IPS-20b (cell line): ENCODE measurements at regions not wholly inside any gene's neighbourhood (a gene's known extent, or its start where the extent isn't known, plus 50 kb on each side); places are given as distances from the start of the nearest gene placed in this dataset.

ENCODE experiments used
- H3K27ac ChIP-seq: one replicate; pipeline ENCODE4 v1.5.1; 2013; ENCODE audit warnings: low read length
- H3K27me3 ChIP-seq: 2 replicates; pipeline ENCODE4 v1.6.1; 2013; ENCODE audit warnings: mild to moderate bottlenecking, low read length, inconsistent platforms; ENCODE audit not compliant: insufficient read depth
- H3K36me3 ChIP-seq: 2 replicates; pipeline ENCODE4 v1.6.1; 2013; ENCODE audit warnings: low read depth, mild to moderate bottlenecking, inconsistent platforms, low read length, moderate library complexity; ENCODE audit not compliant: insufficient read depth
- H3K4me1 ChIP-seq: 2 replicates; pipeline ENCODE4 v1.6.1; 2013; ENCODE audit warnings: mild to moderate bottlenecking, control low read depth, inconsistent platforms, low read length, moderate library complexity; ENCODE audit not compliant: insufficient read depth
- H3K4me3 ChIP-seq: 2 replicates; pipeline ENCODE4 v1.5.1; 2013; ENCODE audit warnings: mild to moderate bottlenecking, low read length, inconsistent platforms
- H3K9ac ChIP-seq: 2 replicates; pipeline ENCODE4 v1.6.1; 2013; ENCODE audit warnings: low read depth, mild to moderate bottlenecking, inconsistent platforms, low read length, moderate library complexity
- H3K9me3 ChIP-seq: 2 replicates; pipeline ENCODE4 v1.6.1; 2013; ENCODE audit warnings: mild to moderate bottlenecking, low read depth, low read length, inconsistent platforms; ENCODE audit not compliant: insufficient read depth

DNA sequence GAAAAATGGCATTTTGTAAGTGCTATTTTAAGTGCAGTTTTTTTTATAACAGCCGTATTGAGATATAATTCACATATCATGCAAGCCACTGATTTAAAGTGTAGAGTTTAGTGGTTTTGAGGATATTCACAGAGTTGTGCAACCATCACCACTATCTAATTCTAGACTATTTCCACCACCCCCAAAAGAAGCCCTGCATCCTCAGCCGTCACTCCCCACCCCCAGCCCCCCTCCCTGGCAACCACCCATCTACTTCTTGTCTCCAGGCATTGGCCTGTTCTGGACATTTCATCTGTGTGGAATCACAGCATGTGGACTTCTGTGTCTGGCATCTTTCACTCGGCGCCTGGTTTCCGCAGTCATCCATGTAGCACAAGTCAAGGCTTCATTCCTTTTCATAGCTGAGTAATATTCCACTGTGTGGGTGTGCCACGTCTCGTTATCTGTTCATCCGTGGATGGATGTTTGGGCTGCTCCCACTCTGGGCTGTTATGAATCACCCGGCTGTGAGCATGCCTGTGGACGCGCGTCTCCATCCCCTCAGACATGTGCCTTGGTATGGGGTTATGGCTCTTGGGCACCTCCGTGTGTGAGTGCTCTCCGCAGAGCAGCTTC, 138.4 kb upstream of the CIBAR2 start:
- H3K9me3 ChIP-seq, result no peaks in the 10 kb centered on the region

DNA sequence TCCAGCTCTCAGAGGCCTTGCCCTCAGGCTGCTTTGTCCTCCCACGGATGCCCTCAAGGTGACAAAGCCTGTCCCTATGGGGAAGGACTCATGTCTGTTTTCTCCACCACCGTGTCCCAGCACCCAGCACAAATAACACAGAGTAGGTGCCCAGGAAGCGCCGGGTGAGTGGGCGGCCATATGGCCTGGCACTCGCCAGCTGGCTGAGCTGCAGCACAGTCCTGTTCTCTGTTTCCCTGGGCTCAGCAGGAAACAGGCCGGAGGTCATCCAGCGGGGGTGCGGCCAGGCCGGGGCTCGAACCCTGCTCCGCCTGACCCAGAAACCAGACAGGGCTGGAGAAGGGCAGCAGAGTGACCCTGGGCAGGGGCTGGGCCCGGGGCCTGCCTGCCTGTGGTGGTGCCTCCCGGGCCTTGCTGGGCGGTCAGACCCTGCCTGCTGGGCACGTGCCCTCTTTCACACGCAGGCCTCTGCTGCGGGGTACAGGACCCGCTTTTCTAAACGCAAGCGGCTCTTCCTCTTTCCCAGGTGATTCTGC, 139.0 kb upstream of the CIBAR2 start:
- Histone ChIP-seq H3K27me3 (no peaks in the 10 kb centered on the region), H3K9ac (no peak overlapping the region), H3K4me3 (no peak overlapping the region), H3K9me3 (no peaks in the 10 kb centered on the region), H3K27ac (no peak overlapping the region), H3K36me3 (no peaks in the 10 kb centered on the region), H3K4me1 (no peaks in the 10 kb centered on the region)

More for the DNA sequence above, 138.4 kb upstream of the CIBAR2 start:
- no peaks in the 10 kb centered on the region for H3K36me3 ChIP-seq
- H3K4me3 ChIP-seq, result no peak overlapping the region
- H3K4me1 ChIP-seq, result no peaks in the 10 kb centered on the region
- no peaks in the 10 kb centered on the region for H3K27me3 ChIP-seq
- no peak overlapping the region for H3K9ac ChIP-seq
- no peak overlapping the region for H3K27ac ChIP-seq

DNA sequence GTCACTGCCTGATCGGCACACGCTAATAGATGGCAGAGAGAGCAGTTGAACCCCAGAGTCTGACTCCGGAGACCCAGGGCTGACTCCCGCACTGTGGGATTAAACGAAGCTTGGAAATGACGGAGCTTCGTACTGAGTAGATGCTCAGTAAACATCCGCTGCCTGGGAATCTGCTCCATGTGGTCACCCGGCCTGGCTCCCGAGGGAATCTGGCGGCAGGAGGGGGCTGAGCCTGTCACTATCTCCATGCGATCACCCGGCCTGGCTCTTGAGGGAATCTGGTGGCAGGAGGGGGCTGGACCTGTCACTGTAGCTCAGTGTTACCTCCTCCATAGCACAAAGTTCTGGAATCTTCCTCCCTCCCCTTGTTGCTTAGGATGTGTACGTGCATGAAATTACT, 139.7 kb upstream of the CIBAR2 start:
- H3K9ac ChIP-seq, result no peak overlapping the region
- H3K4me1 ChIP-seq, result no peaks in the 10 kb centered on the region
- H3K27me3 ChIP-seq, result no peaks in the 10 kb centered on the region
- H3K27ac ChIP-seq, result no peak overlapping the region
- no peak overlapping the region for H3K4me3 ChIP-seq
- no peaks in the 10 kb centered on the region for H3K9me3 ChIP-seq
- H3K36me3 ChIP-seq, result no peaks in the 10 kb centered on the region

DNA sequence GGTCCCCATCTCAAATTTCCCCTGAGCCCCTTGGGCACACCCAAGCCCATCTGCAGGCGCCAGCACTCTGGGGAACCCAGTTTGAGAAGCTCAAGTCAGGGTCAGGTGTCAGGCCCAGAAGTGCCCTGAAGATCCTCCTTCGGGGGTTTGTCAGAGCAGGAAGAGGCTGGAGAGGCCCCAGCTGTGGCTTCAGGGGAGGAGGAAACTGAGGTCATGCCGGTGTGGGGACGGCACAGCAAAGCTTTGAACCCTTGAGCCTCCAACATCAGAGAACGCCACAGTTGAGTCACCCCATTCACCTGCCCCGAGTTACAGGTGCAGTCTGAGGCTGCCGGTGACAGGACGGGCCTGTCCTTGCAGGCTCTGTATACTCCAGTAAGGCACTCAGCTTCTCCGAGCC, 140.2 kb upstream of the CIBAR2 start:
- H3K9me3 ChIP-seq, result no peaks in the 10 kb centered on the region
- no peak overlapping the region for H3K4me3 ChIP-seq
- no peaks in the 10 kb centered on the region for H3K36me3 ChIP-seq
- no peaks in the 10 kb centered on the region for H3K4me1 ChIP-seq
- no peaks in the 10 kb centered on the region; the same call in 1 of the 2 replicates for H3K27me3 ChIP-seq
- no peak overlapping the region for H3K9ac ChIP-seq
- H3K27ac ChIP-seq, result no peak overlapping the region

DNA sequence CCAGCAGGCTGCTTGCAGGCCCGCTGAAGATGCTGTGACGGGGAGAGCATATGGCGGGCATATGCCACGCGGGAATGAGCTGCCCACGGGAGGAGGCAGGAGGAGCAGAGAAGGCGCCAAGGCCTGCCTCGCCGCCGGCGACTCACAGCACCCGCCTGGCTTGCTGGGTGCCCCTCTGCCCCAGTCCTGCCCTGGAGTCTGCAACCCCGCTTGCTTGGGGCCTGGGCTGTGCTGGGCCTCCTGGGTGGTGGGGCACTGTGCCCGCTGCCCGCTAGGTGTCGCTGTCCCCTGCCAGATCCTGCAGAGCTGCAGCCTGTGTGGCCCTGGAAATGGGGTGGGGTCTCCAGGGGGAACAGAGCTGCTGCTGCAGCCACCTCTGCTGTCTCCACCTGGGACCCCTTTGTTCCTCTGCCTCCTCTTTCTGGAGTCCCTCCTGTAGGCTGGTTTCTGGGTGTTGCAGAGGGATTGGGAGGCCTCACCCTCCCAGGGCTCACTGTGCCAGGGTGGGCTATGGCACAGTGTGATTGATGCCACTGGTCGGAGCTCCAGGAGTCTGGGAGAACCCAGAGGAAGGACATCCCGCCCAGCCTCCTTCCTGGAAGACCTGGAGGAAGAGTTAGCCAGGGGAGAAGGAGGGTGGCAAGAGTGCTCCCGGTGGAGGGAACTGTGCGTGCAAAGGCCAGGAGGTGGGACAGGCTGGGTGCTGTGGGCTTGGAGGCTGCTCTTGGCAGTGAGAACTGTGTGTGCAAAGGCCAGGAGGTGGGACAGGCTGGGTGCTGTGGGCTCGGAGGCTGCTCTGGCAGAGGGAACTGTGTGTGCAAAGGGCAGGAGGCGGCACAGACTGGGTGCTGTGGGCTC, 141.0 kb upstream of the CIBAR2 start:
- Histone ChIP-seq H3K36me3 (no peaks in the 10 kb centered on the region), H3K9me3 (no peaks in the 10 kb centered on the region), H3K27me3 (no peaks in the 10 kb centered on the region; the same call in 1 of the 2 replicates), H3K4me1 (peaks cover 1% of the 10 kb centered on the region; the same call in 1 of the 2 replicates), H3K27ac (no peak overlapping the region), H3K4me3 (no peak overlapping the region), H3K9ac (no peak overlapping the region)

DNA sequence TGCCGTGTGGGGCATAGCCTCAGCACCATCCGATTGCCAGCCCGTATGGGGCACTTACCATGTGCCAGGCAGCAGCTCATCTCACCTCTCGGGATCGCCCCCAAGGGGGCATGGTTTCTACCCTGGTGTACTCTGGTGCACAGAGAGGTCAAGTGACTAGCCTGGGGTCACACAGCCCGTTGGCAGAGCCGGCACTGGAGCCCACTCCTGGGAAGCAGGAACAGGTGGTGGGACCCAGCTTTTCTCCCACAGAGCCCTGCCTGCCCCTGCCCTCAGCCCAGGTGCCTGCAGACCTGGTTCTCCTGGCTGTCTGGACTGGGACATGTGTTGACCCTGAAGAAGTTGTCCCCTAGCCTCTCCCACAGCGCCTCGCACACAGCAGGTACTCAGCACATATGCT, 141.8 kb upstream of the CIBAR2 start:
- Histone ChIP-seq H3K27me3 (no peaks in the 10 kb centered on the region; the same call in 1 of the 2 replicates), H3K36me3 (no peaks in the 10 kb centered on the region), H3K4me3 (no peak overlapping the region), H3K9ac (no peak overlapping the region), H3K27ac (no peak overlapping the region), H3K4me1 (peaks cover 4% of the 10 kb centered on the region; the same call in 1 of the 2 replicates), H3K9me3 (no peaks in the 10 kb centered on the region)

DNA sequence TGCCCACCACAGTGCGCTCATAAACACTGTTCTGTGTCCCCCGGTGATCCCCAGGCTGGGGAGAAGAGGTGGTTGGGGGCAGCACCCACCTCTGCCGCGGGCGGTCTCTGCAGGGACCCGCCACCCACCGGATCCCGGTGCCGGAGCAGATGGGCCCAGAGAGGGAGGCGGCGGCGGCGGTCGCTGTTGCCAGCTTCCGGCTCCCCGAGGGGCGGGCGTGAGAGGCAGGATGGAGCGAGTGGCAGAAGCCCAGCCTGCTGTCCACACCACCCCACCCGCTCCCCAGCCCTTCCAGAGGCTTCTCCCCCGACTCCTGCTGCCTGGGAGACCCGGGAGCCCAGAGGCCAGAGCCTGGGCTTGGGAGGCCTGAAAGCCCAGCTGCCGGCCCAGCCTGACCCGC, 142.6 kb upstream of the CIBAR2 start:
- peaks cover 4% of the 10 kb centered on the region; the same call in 1 of the 2 replicates for H3K4me1 ChIP-seq
- H3K9ac ChIP-seq, result no peak overlapping the region
- no peak overlapping the region for H3K27ac ChIP-seq
- H3K27me3 ChIP-seq, result no peaks in the 10 kb centered on the region; the same call in 1 of the 2 replicates
- H3K4me3 ChIP-seq, result no peak overlapping the region
- H3K9me3 ChIP-seq, result no peaks in the 10 kb centered on the region
- no peaks in the 10 kb centered on the region for H3K36me3 ChIP-seq

DNA sequence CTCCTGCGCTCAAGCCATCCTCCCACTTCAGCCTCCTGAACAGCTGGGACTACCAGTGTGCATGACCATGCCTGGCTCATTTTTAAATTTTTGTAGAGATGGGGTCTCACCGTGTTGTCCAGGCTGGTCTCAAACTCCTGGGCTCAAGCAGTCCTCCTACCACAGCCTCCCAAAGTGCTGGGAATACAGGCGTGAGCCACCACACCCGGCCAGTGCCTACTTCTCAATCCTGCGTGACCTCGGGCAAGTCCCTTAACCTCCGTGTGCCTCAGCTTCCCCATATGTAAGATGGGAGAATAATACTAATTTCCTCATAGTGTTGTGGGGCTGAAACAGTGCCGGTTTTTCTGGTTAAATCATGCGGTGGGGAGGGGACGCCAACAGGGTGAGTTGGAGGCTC, 143.5 kb upstream of the CIBAR2 start:
- H3K4me3 ChIP-seq, result no peak overlapping the region
- no peaks in the 10 kb centered on the region for H3K36me3 ChIP-seq
- H3K9me3 ChIP-seq, result no peaks in the 10 kb centered on the region
- no peaks in the 10 kb centered on the region; the same call in 1 of the 2 replicates for H3K27me3 ChIP-seq
- H3K9ac ChIP-seq, result no peak overlapping the region
- H3K4me1 ChIP-seq, result peaks cover 4% of the 10 kb centered on the region; the same call in 1 of the 2 replicates
- H3K27ac ChIP-seq, result no peak overlapping the region

DNA sequence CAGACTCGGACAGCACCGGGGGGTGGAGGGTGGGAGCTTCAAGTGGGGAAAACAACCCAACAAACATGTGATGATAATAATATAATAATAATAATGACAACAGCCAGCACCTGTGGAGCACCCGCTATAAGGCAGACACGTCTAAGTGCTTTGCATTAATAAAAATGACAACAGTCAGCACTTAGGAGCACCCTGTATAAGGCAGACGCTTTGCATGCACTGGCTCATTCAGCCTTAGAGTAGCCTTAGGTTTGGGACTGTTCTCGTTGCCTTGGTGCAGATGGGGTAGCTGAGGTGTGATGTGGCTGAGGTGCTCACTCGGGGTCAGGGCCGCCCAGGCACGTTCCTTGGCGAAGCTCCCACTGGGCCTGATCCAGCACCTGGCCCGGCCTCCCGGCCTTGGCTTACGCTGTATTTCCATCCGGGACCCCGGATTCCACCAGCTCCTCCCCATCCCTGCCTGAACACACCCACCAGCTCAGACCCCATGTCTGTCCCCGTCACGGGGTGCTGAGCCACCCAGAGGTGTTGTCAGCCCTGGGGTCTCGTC, 144.0 kb upstream of the CIBAR2 start:
- no peak overlapping the region for H3K9ac ChIP-seq
- H3K9me3 ChIP-seq, result no peaks in the 10 kb centered on the region
- no peak overlapping the region for H3K4me3 ChIP-seq
- H3K4me1 ChIP-seq, result peaks cover 4% of the 10 kb centered on the region; the same call in 1 of the 2 replicates
- no peaks in the 10 kb centered on the region; the same call in 1 of the 2 replicates for H3K27me3 ChIP-seq
- no peaks in the 10 kb centered on the region for H3K36me3 ChIP-seq
- no peak overlapping the region for H3K27ac ChIP-seq

DNA sequence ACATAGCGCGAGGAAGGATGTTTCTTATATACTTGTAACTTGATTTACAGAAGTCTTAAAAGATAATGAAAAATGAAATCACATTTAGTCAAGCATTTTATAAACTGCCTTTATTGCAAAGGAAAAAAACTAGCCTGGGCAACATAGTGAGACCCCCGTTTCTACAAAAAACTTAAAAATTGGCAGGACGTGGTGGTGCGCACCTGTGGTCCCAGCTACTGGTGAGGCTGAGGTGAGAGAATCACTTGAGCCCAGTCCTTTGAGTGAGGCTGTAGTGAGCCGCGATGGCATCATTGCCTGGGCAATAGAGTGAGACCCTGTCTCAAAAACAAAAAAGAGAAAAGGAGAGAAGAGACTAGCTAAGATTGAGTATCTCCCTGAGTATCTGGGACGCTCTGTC, 145.2 kb upstream of the CIBAR2 start:
- Histone ChIP-seq H3K4me1 (peaks cover 4% of the 10 kb centered on the region; the same call in 1 of the 2 replicates), H3K4me3 (no peak overlapping the region), H3K36me3 (no peaks in the 10 kb centered on the region), H3K27me3 (no peaks in the 10 kb centered on the region; the same call in 1 of the 2 replicates), H3K9me3 (no peaks in the 10 kb centered on the region), H3K27ac (no peak overlapping the region), H3K9ac (no peak overlapping the region)

DNA sequence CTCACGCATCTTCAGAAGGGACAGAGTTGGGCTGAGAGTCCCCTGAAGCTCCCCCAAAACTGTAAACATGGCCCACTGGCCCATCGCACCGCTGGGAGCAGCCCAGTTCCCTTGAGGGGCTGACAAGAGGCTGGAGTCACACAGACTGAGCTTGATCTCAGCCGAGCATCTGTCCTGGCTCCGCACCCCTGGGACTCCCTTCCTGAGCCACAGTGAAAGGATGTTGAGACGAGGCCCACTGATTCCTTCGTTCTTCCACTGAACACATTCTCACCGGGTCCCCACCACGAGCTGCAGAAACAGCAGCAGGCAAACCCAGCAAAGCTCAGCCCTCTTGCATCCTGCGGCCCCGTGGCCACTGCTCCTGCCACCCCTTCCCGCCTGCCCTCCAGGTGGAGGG, 145.9 kb upstream of the CIBAR2 start:
- H3K9ac ChIP-seq, result no peak overlapping the region
- H3K4me3 ChIP-seq, result no peak overlapping the region
- no peaks in the 10 kb centered on the region for H3K36me3 ChIP-seq
- no peak overlapping the region for H3K27ac ChIP-seq
- H3K9me3 ChIP-seq, result no peaks in the 10 kb centered on the region
- H3K27me3 ChIP-seq, result no peaks in the 10 kb centered on the region; the same call in 1 of the 2 replicates
- peaks cover 4% of the 10 kb centered on the region; the same call in 1 of the 2 replicates for H3K4me1 ChIP-seq
